Neural progenitor cell (in vitro differentiated cells): ENCODE measurements at regions not wholly inside any gene's neighbourhood (a gene's known extent, or its start where the extent isn't known, plus 50 kb on each side); places are given as distances from the start of the nearest gene placed in this dataset.

Experiments used
- CTCF ChIP-seq: fragments of 200-600 bp; sonication (generic); IDR thresholded peaks from 2 replicates; pipeline ENCODE4 v1.5.1; 2017; ENCODE audit warnings: antibody characterized with exemption, mild to moderate bottlenecking
- EZH2 ChIP-seq: fragments of 200-600 bp; sonication (generic); IDR thresholded peaks from 2 replicates; pipeline ENCODE4 v1.6.1; 2017; ENCODE audit warnings: antibody characterized with exemption, mild to moderate bottlenecking, moderate library complexity
- EZH2phosphoT487 ChIP-seq: fragments of 200-600 bp; sonication (generic); IDR thresholded peaks from 2 replicates; pipeline ENCODE4 v1.6.1; 2017; ENCODE audit warnings: antibody characterized with exemption

GRCh38 chr20:63121246-63121645 is 94.7 kb downstream of the YTHDF1 start:
- TF ChIP-seq CTCF (no peak), EZH2 (no peak), EZH2phosphoT487 (no peak)
